Stimulated activated CD4-positive, alpha-beta T cell treated with anti-CD3 and anti-CD28 coated beads, TNF-alpha, amount 100 ng/mL, for 48 hours (primary cell): ENCODE measurements at regions not wholly inside any gene's neighbourhood (a gene's known extent, or its start where the extent isn't known, plus 50 kb on each side); places are given as distances from the start of the nearest gene placed in this dataset.
"Not testable (repeated sequence)": the region's sequence is repeated elsewhere in the genome, so short reads cannot be mapped to it uniquely, and the experiment has no call there.

ENCODE experiments used
- DNase-seq, 3 donors: peaks; one replicate each; pipeline ENCODE4 v3.0.0-alpha.2; 2020; ENCODE audit warnings: low read depth in 3 of 3

GRCh38 chr14:82913396-82913795 lies 1379.7 kb upstream of the SEL1L start:
- no peak for DNase-seq

- no peak for DNase-seq
Measured at GRCh38 chr14:82915381-82915780, 1381.7 kb upstream of the SEL1L start.

GRCh38 chr14:82935691-82936090 lies 1402.0 kb upstream of the SEL1L start:
- DNase-seq, result no peak

- no peak for DNase-seq
Measured at GRCh38 chr14:82951171-82951570, 1417.5 kb upstream of the SEL1L start.

- DNase-seq, result no peak
Measured at GRCh38 chr14:82963756-82964155, 1430.1 kb upstream of the SEL1L start.

GRCh38 chr14:82987502-82988124 lies 1454.0 kb upstream of the SEL1L start:
- no peak for DNase-seq

GRCh38 chr14:82994547-82994946 lies 1460.9 kb upstream of the SEL1L start:
- not testable (repeated sequence) for DNase-seq

GRCh38 chr14:82999802-83000201 lies 1466.1 kb upstream of the SEL1L start:
- DNase-seq, result no peak

- DNase-seq, result no peak
Measured at GRCh38 chr14:83004456-83005006, 1470.9 kb upstream of the SEL1L start.

GRCh38 chr14:83006121-83006670 lies 1472.5 kb upstream of the SEL1L start:
- DNase-seq, result no peak

- not testable (repeated sequence) for DNase-seq
Measured at GRCh38 chr14:83007052-83007451, 1473.4 kb upstream of the SEL1L start.

- DNase-seq, result no peak
Measured at GRCh38 chr14:83007641-83008225, 1474.1 kb upstream of the SEL1L start.

- DNase-seq, result no peak
Measured at GRCh38 chr14:83017296-83017695, 1483.6 kb upstream of the SEL1L start.

- no peak for DNase-seq
Measured at GRCh38 chr14:83019744-83020414, 1486.2 kb upstream of the SEL1L start.

- DNase-seq, result no peak
Measured at GRCh38 chr14:83021323-83021722, 1487.7 kb upstream of the SEL1L start.

- no peak for DNase-seq
Measured at GRCh38 chr14:83023369-83023768, 1489.7 kb upstream of the SEL1L start.

GRCh38 chr14:83041224-83041623 lies 1507.6 kb upstream of the SEL1L start:
- no peak for DNase-seq

- no peak for DNase-seq
Measured at GRCh38 chr14:83042858-83043257, 1509.2 kb upstream of the SEL1L start.

- DNase-seq, result no peak
Measured at GRCh38 chr14:83044001-83044400, 1510.3 kb upstream of the SEL1L start.

- no peak for DNase-seq
Measured at GRCh38 chr14:83047059-83047830, 1513.6 kb upstream of the SEL1L start.

- no peak for DNase-seq
Measured at GRCh38 chr14:83053022-83053710, 1519.5 kb upstream of the SEL1L start.
